ENCODE measurements at regions not wholly inside any gene's neighbourhood (a gene's known extent, or its start where the extent isn't known, plus 50 kb on each side); places are given as distances from the start of the nearest gene placed in this dataset.

GRCh38 chr17:79527306-79527705, 83.5 kb downstream of the RBFOX3 start:
- no peak for TF ChIP-seq CTCF (IDR thresholded peaks at IDR 0.05)
- TF ChIP-seq PRDM15 (CRISPR knock-in tag; IDR thresholded peaks at IDR 0.05), result no peak
- TF ChIP-seq ZNF512 (CRISPR knock-in tag; IDR thresholded peaks at IDR 0.05; ENCODE audit: borderline replicate concordance), result no peak
- no peak for TF ChIP-seq NR2C2 (CRISPR knock-in tag; IDR thresholded peaks at IDR 0.05)
- no peak for TF ChIP-seq SP1 (CRISPR knock-in tag; conservative IDR thresholded peaks at IDR 0.05)
- TF ChIP-seq FOXP4 (CRISPR knock-in tag; IDR thresholded peaks at IDR 0.05), result no peak
- TF ChIP-seq ATF3 (CRISPR knock-in tag; conservative IDR thresholded peaks at IDR 0.05), result no peak
- no peak for TF ChIP-seq NFYB (CRISPR knock-in tag; conservative IDR thresholded peaks at IDR 0.05; ENCODE audit: low read depth)
- no peak for TF ChIP-seq ELF4 (CRISPR knock-in tag; IDR thresholded peaks at IDR 0.05; ENCODE audit: low read depth)
- no peak for TF ChIP-seq SMAD4 (CRISPR knock-in tag; IDR thresholded peaks at IDR 0.05)
- TF ChIP-seq IRF2 (CRISPR knock-in tag; IDR thresholded peaks at IDR 0.05; ENCODE audit: borderline replicate concordance, low read depth), result no peak
- TF ChIP-seq AFF4 (CRISPR knock-in tag; IDR thresholded peaks at IDR 0.05; ENCODE audit: borderline replicate concordance), result no peak

Data from WTC11 (cell line).